CD4-positive, alpha-beta T cell treated with Interleukin-4 for 1 hour (primary cell): ENCODE measurements at regions not wholly inside any gene's neighbourhood (a gene's known extent, or its start where the extent isn't known, plus 50 kb on each side); places are given as distances from the start of the nearest gene placed in this dataset.
"Not testable (repeated sequence)": the region's sequence is repeated elsewhere in the genome, so short reads cannot be mapped to it uniquely, and the experiment has no call there.

Experiments
- DNase-seq, 2 donors: peaks; one replicate each; pipeline ENCODE4 v3.0.0-alpha.2; 2020 to 2022

DNA sequence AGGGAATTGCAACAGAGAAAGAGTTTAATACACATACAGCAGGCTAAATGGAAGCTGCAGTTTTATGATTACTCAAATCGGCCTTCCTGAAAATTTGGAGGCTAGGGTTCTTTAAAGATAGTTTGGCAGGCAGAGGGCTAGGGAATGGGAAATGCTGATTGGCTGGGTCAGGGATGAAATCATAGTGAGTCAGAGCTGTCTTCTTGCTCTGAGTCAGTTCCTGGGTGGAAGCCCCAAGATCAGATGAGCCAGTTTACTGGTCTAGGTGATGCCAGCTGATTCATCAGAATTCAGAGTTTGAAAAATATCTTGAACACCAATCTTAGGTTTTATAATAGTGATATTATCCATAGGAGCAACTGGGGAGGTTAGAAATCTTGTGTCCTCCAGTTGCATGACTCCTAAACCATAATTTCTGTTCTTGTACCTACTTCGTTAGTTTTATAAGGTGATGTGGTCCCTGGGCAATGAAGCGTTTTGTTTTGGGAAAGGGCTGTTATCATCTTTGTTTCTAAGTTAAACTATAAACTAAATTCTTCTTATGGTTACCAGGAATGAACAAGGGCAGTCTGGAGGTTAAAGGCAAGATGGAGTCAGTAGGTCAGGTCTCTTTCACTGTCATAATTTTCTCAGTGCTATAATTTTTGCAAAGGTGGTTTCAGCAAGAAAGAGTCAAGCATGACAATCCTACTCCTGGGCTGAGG lies 257.8 kb upstream of the CCDC196 start:
- DNase-seq: no peak

DNA sequence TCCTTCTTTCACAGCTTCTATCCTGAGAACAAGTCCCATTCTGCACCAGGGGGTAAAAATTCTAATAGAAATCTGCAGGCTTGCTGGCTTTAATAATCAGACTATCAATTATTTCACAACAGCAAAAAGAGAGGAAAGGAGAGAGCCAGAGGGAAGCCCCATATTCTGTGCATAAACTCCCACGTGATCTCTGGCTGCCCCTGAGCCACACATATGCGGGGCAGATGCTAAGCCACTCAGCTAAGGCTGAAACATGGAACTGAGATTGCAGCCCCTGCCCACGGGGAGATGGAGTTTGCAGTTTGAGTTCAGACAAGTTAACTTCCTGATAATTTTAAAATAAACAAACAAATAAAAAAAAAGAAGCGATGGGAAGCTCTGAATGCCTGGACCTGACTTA lies 254.4 kb upstream of the CCDC196 start:
- DNase-seq: no peak

DNA sequence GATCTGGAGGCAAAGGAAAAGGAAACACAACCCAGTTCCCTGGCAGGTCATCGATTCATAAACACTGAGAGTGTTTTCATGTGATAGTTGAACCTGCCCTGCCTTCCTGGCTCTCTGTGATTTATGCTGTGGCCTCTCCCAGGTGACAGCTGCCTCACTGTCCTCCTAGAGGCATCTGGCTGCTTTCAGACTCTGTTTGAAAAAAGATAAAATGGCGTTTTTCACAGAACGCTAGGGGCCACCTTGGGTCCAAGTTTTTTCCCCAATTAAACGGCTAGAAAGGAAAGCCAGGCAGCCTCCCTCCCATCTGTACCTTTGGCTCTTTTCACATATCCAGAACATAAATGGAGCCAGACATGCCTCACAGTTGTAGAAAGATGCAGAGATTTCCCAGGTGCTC lies 252.6 kb upstream of the CCDC196 start:
- no peak for DNase-seq

DNA sequence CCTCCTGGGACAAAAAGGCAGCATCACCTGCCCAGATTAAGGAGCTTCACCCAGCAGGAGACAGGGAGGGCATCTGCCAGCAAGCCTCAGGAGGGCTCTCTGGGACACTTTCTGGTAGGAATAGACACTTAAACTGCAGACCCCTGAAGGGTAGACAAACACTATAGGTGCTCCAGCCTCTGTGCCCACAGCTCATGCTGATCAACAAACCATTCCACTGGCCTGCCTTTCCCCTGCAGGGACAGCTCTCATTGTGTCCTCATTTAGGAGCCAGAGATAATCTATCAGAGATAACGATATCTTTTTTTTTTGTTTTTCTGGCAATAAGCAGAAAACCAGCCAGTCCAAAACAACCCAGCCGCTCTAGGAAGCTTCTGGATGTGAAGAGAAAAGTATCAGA lies 251.8 kb upstream of the CCDC196 start:
- no peak for DNase-seq

DNA sequence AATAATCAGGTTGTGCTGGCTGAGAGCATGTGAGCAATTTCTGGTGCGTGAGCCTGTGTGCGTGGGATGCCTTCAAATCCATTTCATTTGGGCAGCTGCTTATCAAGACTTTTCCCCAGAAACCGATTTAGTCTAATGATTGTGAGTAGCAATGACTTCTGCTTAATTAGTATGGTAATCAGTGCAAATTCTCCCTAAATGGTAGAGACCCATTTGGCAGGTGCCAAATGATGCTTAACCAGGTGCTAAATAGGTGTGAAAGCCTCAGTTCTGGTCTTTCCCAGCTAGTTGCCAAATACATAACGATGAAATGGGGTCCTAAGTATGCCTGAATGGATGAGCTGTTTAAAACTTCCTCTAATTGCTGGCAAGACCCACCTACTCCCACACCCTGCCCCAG lies 248.4 kb upstream of the CCDC196 start:
- DNase-seq: no peak

DNA sequence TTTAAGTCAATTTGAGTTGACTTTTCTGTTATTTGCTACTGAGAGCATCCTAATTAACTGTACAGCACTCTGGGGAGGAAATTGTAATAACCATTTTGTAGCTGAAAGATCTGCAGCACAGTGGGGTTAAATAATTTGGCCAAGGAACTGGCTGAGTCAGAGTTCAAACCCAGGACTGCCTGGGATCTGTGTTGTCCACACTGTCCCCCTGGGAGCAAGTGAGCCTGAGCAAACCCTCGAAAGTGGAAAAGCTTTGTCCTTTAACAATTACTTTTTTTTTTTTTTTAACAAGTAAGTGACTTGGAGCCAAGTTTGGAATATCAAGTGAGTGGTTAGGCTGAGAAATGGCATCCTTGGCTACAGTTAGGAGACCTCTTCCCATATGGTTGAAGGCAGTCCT lies 247.2 kb upstream of the CCDC196 start:
- no peak for DNase-seq

DNA sequence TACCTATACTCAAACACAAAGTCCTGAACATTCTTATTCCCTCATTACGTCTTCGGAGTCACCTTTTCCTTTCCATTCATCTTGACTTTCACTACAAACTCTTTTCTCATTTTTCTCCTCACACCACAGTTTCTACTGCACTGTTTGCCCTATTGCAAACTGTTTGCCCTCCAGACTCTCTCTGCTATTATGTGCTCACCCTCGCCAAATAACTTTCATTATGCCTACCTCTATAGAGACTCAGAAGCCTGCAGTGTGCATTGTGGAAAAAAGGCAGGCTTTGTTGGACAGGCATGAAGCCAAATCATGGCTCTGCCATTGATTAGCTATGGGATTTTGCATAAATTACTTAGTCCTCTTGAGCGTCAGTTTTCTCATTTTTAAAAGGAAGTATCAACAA lies 246.6 kb upstream of the CCDC196 start:
- no peak for DNase-seq

DNA sequence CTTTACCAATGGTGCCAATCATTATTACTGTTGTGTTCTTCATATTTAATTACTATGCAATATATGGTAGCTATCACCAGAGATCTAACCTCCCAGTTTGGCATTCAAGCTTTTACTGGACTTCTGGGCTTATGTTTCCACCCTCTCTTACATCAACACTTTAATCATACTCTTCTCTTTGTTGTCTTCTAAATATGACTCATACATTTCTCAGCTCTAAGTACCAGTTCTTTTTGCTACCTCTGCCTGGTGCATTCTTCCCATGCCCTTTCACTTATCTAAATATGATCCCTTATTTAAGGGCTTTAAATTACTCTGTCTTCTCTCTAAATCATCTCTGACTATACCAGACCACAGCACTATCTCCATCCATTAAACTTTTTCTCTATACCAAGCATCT lies 246.1 kb upstream of the CCDC196 start:
- no peak for DNase-seq

DNA sequence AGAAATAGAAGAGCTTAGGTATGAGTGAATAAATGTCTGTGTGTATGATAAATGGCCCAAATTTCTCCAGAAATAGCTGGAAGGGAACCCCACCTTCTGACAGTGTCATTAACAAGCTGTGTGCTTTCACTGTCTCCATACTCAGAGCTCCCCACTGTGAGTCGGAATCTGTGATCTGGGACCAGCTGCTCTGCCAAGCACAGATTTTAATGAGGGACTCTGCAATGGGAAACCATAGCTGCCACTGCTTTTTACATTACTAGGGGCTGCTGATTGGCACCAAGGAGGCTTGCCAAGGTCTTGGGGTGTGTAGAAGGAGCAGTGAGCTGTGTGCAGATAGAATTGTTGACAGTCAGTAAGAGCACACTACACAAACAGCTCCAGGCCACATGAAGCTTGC lies 244.2 kb upstream of the CCDC196 start:
- no peak for DNase-seq

DNA sequence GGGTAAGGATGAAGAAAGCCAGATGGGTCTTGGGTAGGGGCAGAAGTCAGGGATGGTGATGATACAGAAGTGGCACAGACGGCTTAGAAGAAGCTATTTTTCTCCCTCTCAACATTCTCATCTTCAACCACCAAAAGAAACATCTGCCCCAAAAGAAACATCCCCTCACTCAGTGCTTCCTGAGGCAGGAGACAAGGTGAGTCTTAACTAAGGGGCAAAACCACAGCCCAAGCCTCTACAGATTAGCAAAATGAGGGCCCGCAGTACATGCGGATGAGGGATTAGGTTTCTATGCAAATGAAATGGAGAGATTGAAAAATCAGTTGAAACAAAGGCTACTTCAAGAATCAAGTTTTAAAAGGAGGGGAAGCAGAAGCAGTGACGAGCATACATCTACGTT lies 241.3 kb upstream of the CCDC196 start:
- DNase-seq: no peak

DNA sequence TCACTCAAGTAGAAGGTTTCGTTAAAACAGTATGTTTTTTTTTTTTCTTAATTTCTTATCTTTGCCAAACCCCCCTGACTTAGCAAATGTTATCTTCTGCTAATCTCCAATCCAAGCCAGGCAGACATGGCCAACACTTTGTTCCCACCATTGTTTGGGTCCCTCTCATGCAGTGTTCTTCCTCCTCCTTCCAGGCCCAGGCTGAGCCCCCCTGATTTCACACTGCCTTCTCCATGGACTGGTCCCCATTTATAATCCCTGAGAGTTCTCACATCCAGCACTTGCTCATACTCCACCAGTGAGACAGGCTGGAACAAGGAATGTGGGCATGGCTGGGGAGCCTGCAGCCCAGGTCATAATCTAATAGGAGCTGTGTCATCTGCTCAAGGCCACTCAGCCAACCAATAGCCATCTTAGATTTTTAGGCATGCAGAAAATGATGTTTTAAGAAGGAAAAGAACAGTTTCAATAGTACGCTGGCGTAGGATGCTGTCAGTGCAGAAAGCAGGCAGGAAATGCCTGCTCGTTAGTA lies 238.4 kb upstream of the CCDC196 start:
- DNase-seq: no peak

DNA sequence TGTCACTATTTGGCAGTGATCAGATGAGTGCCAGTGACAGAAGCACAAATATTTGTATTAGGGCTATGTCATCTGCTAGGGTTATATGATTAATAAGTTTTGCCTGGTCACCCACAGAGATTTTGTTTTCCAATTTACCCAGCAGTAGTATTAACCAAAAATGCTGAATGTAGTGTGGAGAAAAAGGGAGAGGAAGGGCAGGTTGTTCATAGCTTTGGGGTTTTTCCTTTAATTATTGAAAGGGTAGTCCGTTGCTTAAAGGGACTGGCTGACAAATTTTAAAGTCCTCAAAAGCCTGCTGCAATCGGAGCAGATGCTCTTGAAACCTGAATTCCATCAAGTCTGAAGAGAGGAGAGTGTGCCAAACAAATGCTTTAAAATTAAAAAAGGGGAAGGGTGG lies 237.9 kb upstream of the CCDC196 start:
- no peak for DNase-seq

DNA sequence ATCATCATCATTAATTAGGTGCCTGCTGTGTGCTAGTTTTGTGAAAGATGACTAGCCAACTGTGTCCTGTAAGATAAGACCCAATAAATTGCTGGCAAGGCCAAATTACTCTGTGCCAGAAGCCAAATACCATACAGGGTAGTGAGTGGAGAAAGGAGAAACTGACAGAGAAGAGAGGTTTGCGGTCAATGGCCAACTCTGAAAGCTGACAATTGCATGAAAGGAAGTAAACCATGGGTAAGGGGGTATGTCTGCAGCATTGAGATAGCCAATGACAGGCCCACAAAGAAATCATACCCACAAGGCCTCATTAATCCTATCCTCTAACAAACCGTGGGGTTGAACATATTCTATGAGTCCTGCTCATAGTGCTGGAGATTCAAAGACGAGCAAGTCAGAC lies 236.6 kb upstream of the CCDC196 start:
- DNase-seq: no peak

DNA sequence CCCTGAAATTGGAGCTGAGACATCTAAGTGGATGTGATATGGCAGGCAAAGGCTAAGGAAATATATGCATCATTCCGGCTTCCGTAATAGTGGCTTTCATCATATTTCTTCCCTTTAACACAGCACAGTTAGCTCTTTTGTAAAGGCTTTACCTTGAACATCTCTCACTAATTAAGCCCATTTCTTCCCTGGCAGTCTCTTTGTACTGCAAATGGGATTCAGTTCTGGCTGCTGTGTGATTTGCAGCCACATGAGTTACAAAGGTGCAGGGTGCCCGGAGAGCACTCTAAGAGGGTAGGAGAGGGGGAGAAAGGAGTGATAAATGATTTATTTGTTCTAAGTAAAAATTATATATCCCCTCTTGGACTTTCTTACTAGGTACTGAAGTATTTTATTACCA lies 232.1 kb upstream of the CCDC196 start:
- DNase-seq: no peak

DNA sequence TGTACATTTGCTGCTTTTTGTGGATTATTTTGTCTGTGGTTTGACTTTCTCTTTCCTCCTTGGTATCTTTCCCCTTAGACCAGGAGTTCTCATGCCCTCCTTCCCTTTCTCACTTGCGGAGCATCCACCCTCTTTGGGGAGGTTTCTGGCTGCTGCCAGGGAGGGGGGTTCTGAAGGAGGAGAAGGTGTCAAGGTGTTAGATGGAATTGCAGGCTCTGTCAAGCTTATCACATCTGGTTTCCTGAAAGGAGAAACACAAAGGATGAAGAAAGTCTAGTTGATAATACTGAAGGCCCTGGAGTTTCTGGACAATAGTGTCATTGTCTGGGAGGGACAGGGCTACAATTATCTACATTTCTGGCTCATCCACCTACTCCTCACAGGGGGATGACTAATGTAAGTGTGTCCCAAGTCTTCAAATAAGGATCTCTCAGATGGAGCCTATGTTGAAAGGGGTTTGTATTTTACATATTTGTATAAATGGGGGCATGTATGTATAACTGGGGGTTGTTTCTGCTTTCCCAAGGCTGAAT lies 217.3 kb upstream of the CCDC196 start:
- DNase-seq: no peak

DNA sequence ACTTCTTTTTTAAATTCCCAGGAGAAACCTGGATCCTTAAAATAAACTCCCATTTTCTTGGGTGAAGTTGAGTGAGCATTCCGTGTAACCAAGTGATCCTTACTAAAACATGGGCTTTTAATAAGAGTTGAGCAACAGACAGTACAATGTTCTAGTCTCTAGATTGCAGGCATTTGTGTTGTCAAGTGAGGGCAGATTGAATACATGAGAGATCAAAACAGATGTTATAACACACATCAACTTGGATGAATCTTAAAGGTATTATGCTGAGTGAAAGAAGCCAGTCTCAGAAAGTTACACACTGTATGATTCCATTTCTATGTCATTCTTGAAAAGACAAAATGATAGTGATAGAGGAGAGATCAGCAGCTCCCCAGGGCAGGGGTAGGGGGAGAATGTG lies 213.9 kb upstream of the CCDC196 start:
- no peak for DNase-seq

DNA sequence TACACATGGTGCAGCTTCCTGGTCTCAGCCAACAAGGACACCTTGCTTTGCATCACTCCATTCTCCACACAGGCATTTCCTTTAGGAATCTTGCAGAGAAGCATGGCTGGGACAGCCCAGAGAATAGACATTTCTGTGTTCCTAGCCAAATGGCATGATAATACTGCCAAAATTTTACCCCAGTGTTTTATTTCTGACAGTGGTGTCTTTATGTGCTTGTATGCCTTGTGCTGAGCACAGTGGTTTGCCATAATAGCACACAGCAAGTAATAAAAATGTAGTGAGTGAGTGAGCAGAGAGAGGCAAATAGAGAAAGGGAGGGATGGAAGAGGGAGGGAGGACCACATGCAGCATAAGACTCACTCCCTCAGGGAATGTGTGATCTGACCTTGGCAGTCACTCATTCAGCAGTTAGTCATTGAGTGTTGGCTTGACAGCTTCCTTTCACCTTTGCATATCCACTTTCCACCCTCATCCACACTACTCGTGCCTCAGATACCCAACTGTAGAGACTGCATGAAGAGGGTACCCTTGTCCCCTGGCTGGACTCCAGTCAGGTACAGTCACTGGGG lies 212.8 kb upstream of the CCDC196 start:
- DNase-seq: no peak

DNA sequence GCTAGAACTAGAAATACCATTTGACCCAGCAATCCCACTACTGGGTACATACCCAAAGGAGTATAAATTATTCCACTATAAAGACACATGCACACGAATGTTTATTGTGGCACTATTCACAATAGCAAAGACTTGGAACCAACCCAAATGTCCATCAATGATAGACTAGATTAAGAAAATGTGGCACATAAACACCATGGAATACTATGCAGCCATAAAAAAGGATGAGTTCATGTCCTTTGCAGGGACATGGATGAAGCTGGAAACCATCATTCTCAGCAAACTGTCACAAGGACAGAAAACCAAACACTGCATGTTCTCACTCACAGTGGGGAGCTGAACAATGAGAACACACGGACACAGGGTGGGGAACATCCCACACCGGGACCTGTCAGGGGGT lies 207.8 kb upstream of the CCDC196 start:
- DNase-seq: not testable (repeated sequence)

DNA sequence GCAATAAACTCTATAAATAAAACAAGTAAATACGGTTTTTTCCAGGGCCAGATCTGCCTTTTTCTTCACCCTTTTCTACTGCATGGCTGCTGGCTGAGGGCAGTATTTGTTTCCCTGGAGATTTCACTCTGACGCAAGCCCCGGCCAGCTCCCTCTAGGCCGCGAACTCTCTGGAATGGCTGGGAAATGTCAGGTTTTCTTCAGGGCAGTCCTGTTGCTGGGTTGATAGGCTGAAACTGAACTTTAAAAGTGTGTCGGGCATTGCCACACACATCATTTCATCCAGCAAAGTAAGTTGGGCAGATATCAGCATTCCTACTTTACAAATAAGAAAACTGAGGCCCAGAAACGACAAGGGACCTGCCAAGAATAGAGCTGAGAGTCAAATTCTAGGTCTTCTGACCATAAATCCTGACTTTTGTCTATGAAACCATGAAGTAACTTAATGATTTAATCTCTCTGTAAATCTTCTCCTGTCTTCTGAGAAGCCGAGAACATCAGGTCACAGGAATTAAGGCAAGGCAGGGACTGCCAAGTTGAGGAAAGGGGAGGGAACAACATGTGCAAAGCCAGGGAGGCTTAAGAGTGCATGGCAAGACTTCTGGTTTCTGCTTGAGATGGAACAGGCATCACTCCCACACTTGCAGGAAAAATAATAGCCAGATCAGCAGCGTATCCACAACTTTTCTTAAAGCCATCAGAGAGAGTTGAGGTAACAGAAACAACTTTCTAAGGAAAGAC lies 205.0 kb upstream of the CCDC196 start:
- DNase-seq: no peak

DNA sequence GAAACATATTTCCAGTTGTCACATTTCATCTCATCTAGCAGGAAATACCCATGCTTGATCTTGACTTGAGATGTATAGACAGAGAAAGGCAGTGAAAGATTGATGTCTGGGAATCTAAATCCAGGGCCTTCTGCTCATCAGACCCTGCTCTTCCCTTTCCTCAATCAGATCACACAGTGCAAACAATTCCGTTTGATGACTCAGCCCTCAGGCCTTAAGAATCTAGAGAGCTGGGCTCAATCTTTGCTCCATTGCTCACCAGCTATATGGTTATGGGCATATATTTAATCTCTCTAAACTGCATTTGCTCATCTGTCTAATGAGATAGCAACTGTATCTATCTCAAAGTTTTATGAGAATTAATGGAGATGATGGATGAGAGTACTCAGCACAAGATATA lies 201.8 kb upstream of the CCDC196 start:
- no peak for DNase-seq

DNA sequence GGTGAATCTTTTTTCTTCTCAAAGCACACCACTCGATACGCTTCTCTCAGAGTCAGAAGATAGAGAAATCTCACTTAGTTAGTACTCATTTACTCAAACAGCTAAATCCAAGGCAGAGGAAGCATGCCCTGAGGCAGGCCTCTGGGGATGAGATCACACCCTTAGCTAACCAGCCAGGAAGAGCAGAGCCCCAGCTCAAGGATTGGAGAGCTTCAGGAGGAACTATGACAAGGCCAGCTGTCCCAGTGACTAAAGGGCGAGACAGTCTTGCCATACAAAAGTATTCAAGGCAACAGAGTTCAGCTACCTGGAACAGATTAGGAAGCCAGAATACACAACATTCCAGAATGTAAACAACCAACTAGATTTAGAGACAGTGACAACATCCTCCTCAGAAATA lies 197.7 kb upstream of the CCDC196 start:
- no peak for DNase-seq

DNA sequence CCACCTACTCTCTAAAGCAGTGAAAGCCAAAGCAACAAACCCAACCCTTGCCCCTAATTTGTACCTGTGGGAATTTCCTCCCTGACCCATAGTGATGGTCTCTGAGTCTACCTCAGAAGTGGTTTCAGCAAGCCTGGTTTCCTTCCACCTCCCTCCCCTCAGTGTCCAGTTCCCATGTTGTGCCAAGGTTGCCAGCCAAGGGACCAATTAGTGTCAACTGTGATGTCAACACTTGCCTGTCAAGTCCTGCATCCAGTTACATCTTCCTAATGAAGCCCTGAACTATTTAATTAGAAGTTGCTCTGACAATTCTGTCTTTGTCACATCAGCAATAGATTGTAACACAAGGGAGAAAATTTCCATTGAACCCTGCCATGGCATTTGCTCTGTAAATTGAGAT lies 194.4 kb upstream of the CCDC196 start:
- DNase-seq: no peak

DNA sequence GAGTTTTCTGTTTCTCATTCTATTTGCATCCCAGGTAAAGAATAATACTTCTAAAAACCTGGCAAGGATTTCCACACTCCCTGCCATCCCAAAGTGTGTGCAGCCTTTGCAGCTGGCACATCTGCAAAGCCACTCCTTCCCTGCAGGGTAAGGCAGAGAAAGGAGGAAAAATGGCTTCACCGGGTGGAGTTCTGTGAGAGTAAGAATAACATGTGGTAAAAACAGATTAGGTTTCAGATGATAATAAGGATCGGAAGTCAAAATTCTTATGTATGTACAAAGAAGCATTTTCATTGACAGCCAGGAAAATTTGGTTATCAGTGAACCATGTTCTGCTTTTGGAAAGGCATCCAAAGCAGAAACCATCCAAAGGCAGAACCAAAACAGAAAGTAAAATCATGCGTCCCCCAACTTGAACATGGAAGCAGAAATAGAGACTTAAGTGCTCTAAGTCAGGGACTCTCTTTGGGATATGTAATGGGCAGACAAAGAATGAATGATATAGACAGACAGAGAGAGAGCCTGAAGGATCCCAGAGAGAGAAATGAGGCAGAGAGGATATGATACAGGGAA lies 192.6 kb upstream of the CCDC196 start:
- DNase-seq: no peak

DNA sequence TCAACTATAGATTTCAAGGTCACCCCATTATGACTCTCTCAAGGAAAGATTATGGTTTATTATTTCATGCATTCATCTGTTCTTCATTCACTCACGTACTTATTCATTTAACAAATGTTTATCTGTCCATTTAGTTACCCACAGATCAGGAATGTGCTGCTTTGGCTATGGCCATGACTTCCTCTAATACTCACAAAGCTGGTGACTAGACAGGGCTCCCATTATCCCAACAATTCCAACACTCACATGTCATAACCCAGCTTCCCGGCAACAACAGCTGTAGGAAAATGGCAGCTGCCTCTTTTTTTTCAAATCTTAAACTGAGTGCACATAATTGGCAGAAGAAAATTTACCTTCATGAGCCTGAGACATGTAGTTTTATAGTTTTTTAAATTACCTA lies 190.8 kb upstream of the CCDC196 start:
- DNase-seq: no peak
